H7 (cell line): ENCODE measurements at regions not wholly inside any gene's neighbourhood (a gene's known extent, or its start where the extent isn't known, plus 50 kb on each side); places are given as distances from the start of the nearest gene placed in this dataset.

Experiments used
- DNase-seq: peaks from one replicate; pipeline ENCODE4 v3.0.0; 2012
- H3K27me3 ChIP-seq: 2 replicates; pipeline ENCODE4 v1.6.0; 2011; ENCODE audit warnings: mild to moderate bottlenecking, low read length; ENCODE audit not compliant: control insufficient read depth, insufficient read depth
- H3K36me3 ChIP-seq: replicated peaks from 2 replicates; pipeline ENCODE4 v1.5.1; 2011; ENCODE audit warnings: low read length; ENCODE audit not compliant: control insufficient read depth, insufficient read depth
- H3K4me3 ChIP-seq: 2 replicates; pipeline ENCODE4 v1.5.1; 2011; ENCODE audit warnings: low read depth, mild to moderate bottlenecking, control low read depth, low read length, moderate library complexity; ENCODE audit not compliant: insufficient read depth

DNA sequence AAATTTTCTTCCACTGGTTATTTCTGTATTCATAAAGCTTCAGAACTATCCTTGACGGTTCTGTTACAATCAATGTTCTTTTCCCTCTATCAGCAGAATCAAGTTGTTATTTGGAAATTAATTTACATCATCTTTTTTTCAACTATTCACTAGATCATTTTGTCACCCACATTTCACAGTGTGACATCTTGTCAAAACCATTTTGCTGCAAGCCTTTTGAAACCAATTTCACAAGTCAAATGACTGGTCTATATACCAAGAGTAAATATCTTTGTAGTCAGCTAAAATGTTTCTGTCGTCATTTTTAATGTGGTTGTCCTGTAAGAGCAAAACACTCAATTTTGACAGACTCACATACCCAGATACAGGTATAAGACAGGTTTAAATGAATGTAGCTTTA lies 984.3 kb upstream of the TYRP1 start:
- Histone ChIP-seq H3K36me3 (no peaks in the 10 kb centered on the region), H3K27me3 (no peaks in the 10 kb centered on the region), H3K4me3 (no peak overlapping the region)
- DNase-seq, result no peak

DNA sequence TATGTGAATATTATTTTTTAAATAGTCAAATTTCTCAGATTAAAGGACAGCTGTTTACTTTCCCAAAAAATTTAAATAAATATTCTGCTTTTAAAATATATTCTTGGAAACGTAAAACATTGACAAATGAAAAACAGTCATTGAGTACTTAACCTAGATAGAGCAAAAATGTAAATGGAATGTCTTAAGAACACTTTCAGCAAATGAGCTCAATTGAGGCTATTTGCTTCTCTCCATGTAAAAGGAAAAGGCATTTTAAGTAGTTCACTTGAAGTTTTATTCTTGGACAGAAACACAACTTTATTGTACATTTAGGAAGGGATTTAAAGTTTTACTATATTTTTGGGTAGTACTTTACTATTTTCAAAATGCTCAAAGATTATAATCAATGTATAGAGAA lies 983.6 kb upstream of the TYRP1 start:
- DNase-seq, result no peak
- Histone ChIP-seq H3K27me3 (no peaks in the 10 kb centered on the region), H3K36me3 (no peaks in the 10 kb centered on the region), H3K4me3 (no peak overlapping the region)

GRCh38 chr9:11713077-11713476 lies 980.1 kb upstream of the TYRP1 start:
- H3K27me3 ChIP-seq, result no peaks in the 10 kb centered on the region; the same call in 1 of the 2 replicates
- no peak for DNase-seq
- H3K36me3 ChIP-seq, result no peaks in the 10 kb centered on the region
- no peak overlapping the region for H3K4me3 ChIP-seq

DNA sequence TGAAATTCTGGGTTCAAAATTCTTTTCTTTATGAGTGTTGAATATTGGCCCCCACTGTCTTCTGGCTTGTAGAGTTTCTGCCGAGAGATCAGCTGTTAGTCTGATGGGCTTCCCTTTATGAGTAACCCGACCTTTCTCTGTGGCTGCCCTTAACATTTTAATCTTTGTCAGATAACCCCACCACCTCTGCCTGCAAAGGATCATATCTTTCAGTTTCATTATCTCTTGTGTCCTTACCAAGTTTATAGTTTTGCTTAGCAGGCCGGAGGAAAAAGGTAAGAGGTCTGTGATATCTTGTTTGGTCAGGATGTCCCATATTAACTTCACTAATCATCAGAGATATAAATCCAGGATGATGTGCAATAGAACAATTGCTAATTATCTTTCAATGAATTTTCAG lies 970.2 kb upstream of the TYRP1 start:
- H3K36me3 ChIP-seq, result no peaks in the 10 kb centered on the region
- no peak for DNase-seq
- H3K27me3 ChIP-seq, result no peaks in the 10 kb centered on the region
- H3K4me3 ChIP-seq, result no peak overlapping the region

DNA sequence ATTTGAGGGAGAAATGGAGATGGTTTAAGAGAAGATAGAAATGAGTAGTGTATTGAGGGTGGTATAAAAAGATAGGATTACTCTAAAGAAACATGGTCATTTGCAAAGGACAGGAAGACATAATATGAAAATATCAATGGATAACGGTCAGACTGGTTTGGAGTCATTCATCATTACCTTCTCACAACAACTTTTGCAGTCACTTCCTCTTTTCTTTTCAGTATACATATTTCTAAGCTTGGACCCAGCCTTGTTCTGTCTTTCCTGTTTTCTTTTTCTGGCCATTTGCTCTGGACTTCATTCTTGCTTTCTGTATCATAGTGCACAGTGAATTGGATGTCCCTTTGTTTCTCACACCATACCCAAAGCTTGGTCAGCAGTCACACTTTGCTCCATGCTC lies 966.5 kb upstream of the TYRP1 start:
- Histone ChIP-seq H3K36me3 (no peaks in the 10 kb centered on the region), H3K4me3 (no peak overlapping the region), H3K27me3 (no peaks in the 10 kb centered on the region)
- DNase-seq, result no peak

GRCh38 chr9:11735391-11735790 lies 957.8 kb upstream of the TYRP1 start:
- no peak for DNase-seq
- H3K27me3 ChIP-seq, result no peaks in the 10 kb centered on the region
- H3K36me3 ChIP-seq, result no peaks in the 10 kb centered on the region
- no peak overlapping the region for H3K4me3 ChIP-seq

GRCh38 chr9:11742471-11742870 lies 950.7 kb upstream of the TYRP1 start:
- Histone ChIP-seq H3K27me3 (no peaks in the 10 kb centered on the region), H3K36me3 (no peaks in the 10 kb centered on the region), H3K4me3 (no peak overlapping the region)
- DNase-seq, result no peak

- no peak for DNase-seq
Observed at GRCh38 chr9:11743356-11743755, 949.8 kb upstream of the TYRP1 start.

GRCh38 chr9:11749396-11749795 lies 943.8 kb upstream of the TYRP1 start:
- no peaks in the 10 kb centered on the region for H3K27me3 ChIP-seq
- H3K36me3 ChIP-seq, result no peaks in the 10 kb centered on the region
- no peak overlapping the region for H3K4me3 ChIP-seq
- no peak for DNase-seq

More at GRCh38 chr9:11743356-11743755, 949.8 kb upstream of the TYRP1 start:
- Histone ChIP-seq H3K27me3 (no peaks in the 10 kb centered on the region), H3K4me3 (no peak overlapping the region), H3K36me3 (no peaks in the 10 kb centered on the region)

DNA sequence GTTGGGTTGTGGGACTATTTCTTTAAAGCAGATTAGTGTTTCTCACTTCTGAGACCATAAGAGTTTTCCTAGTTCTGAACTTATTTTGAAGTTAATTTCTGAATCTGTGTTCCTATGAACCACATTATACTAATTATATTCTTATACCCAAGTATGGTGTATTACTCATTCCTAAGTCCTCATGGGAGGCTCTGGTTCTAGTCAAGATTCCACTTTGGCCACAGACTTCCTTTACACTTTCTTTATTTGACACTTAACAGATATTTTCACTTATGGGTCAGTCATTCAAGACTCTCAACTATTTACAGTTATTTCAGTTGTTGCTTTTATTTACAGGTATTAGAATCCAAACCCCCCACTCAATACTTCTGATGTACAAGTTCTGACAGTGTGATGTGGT lies 937.2 kb upstream of the TYRP1 start:
- no peak overlapping the region for H3K4me3 ChIP-seq
- no peaks in the 10 kb centered on the region for H3K27me3 ChIP-seq
- H3K36me3 ChIP-seq, result no peaks in the 10 kb centered on the region
- no peak for DNase-seq

DNA sequence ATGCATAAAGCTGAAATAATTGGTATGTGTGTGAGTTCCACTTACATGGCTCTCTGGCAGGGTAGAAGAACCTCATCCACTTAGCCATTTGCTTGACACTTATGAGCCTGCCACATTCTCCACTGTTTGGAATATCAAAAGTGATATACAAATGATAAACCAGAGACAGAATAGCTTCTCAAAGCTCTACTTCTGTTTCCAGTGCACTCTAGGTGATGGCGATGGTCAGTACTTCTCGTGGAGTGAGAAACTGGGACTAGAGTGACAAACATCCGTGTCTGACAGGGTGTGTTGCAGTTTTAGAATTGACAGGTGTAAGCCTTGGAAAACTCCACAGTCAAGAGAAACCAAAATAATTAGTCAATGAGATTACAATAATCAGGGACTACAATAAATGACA lies 935.8 kb upstream of the TYRP1 start:
- no peak for DNase-seq
- no peaks in the 10 kb centered on the region for H3K27me3 ChIP-seq
- no peaks in the 10 kb centered on the region for H3K36me3 ChIP-seq
- H3K4me3 ChIP-seq, result no peak overlapping the region

DNA sequence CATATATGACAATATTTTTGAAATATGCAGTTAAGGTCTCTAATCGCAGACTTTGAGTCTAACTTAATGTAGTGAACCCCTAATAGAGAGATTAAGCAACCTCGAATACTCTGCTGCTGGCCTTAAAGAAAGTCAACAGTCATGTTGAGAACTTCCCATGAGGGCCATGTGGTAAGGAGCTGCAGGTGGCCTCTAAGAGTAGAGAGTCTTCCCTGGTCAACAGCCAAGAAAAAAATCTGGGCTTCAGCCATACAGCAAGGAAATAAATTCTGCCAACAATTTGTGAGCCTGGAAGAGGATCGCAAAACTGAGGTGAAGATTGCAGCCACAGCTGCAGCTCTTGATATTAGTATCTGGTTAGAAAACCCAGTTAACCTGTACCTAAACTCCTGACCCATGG lies 935.2 kb upstream of the TYRP1 start:
- no peak overlapping the region for H3K4me3 ChIP-seq
- H3K27me3 ChIP-seq, result no peaks in the 10 kb centered on the region
- DNase-seq, result no peak
- no peaks in the 10 kb centered on the region for H3K36me3 ChIP-seq

DNA sequence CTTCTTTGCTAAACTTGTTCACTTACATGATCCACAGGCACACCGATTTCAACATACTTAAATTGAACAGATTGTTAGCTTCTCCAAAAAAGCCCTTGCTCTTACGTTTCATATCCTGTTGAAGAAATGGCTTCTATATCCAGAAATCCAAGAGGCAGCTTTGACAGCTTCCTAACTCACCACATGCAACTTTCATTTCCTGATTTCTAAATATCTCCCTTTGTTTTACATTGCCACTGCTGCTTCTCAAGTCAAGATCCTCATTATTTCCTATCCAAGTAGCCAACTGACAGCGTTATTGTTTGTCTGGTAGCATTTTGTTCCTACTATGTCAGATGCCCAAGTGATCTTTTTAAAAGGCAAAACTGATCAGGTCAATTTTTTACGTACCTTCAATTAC lies 913.2 kb upstream of the TYRP1 start:
- DNase-seq, result no peak
- no peak overlapping the region for H3K4me3 ChIP-seq

GRCh38 chr9:11792870-11793269 lies 900.3 kb upstream of the TYRP1 start:
- DNase-seq, result no peak
- Histone ChIP-seq H3K4me3 (no peak overlapping the region), H3K36me3 (no peaks in the 10 kb centered on the region), H3K27me3 (no peaks in the 10 kb centered on the region)

More for the DNA sequence above, 913.2 kb upstream of the TYRP1 start:
- H3K27me3 ChIP-seq, result no peaks in the 10 kb centered on the region
- H3K36me3 ChIP-seq, result no peaks in the 10 kb centered on the region

- Histone ChIP-seq H3K4me3 (no peak overlapping the region), H3K27me3 (no peaks in the 10 kb centered on the region), H3K36me3 (no peaks in the 10 kb centered on the region)
- no peak for DNase-seq
Observed at GRCh38 chr9:11794984-11795383, 898.2 kb upstream of the TYRP1 start.

- DNase-seq, result no peak
- H3K4me3 ChIP-seq, result no peak overlapping the region
- H3K36me3 ChIP-seq, result no peaks in the 10 kb centered on the region
- H3K27me3 ChIP-seq, result no peaks in the 10 kb centered on the region
Observed at GRCh38 chr9:11805969-11806368, 887.2 kb upstream of the TYRP1 start.
